AG10803 (cell line): ENCODE measurements at regions not wholly inside any gene's neighbourhood (a gene's known extent, or its start where the extent isn't known, plus 50 kb on each side); places are given as distances from the start of the nearest gene placed in this dataset.

Experiments used
- DNase-seq: peaks from one replicate; pipeline ENCODE4 v3.0.0; 2010; ENCODE audit warnings: low read depth
- H3K4me3 ChIP-seq: 2 replicates; pipeline ENCODE4 v1.5.1; 2011; ENCODE audit warnings: mild to moderate bottlenecking, low read length, control low read depth
- CTCF ChIP-seq: conservative IDR thresholded peaks from 2 replicates; pipeline ENCODE4 v1.5.1; 2011; ENCODE audit warnings: mild to moderate bottlenecking, low read length, control low read depth, inconsistent platforms

GRCh38 chr5:30802961-30803705 lies 390.4 kb upstream of the CDH6 start:
- peak; percentile 4 for DNase-seq
- H3K4me3 ChIP-seq, result no peak overlapping the region
- TF ChIP-seq CTCF, result no peak

GRCh38 chr5:30781643-30782042 lies 411.8 kb upstream of the CDH6 start:
- no peak for TF ChIP-seq CTCF
- no peak overlapping the region for H3K4me3 ChIP-seq
- no peak for DNase-seq

- no peak for TF ChIP-seq CTCF
Measured at GRCh38 chr5:30768056-30768690, 425.3 kb upstream of the CDH6 start.

GRCh38 chr5:30765706-30766105 lies 427.8 kb upstream of the CDH6 start:
- TF ChIP-seq CTCF, result no peak
- no peak for DNase-seq
- H3K4me3 ChIP-seq, result no peak overlapping the region

More at GRCh38 chr5:30768056-30768690, 425.3 kb upstream of the CDH6 start:
- no peak overlapping the region for H3K4me3 ChIP-seq
- DNase-seq, result peak; percentile 52

- no peak overlapping the region for H3K4me3 ChIP-seq
- peak; percentile 69 for DNase-seq
- TF ChIP-seq CTCF, result no peak
Measured at GRCh38 chr5:30765227-30765626, 428.3 kb upstream of the CDH6 start.

- TF ChIP-seq CTCF, result no peak
- DNase-seq, result peak; percentile 37
- no peak overlapping the region for H3K4me3 ChIP-seq
Measured at GRCh38 chr5:30764704-30765103, 428.8 kb upstream of the CDH6 start.

- no peak for DNase-seq
- H3K4me3 ChIP-seq, result no peak overlapping the region
- no peak for TF ChIP-seq CTCF
Measured at GRCh38 chr5:30759731-30760130, 433.8 kb upstream of the CDH6 start.
